A673 (cell line): ENCODE measurements at regions not wholly inside any gene's neighbourhood (a gene's known extent, or its start where the extent isn't known, plus 50 kb on each side); places are given as distances from the start of the nearest gene placed in this dataset.

Experiments used
- BruUV-seq: library from RNA; stranded (reverse); fragments of 400-500 nt; replicated peaks from 2 replicates; lab custom pipeline; 2021; lab: Mats Ljungman, UMichigan
- CTCF ChIA-PET: fragments of 300-600 bp; sonication (Branson Sonifier 250); formaldehyde crosslinking; loops from one replicate; lab custom pipeline; 2022; ENCODE audit warnings: antibody characterized with exemption; lab: Charles Lee
- POLR2A ChIA-PET: fragments of 300-600 bp; sonication (Branson Sonifier 250); formaldehyde crosslinking; loops from one replicate; lab custom pipeline; 2022; ENCODE audit warnings: antibody characterized with exemption; ENCODE audit not compliant: low non-redundant PET; lab: Charles Lee
- DNase-seq: peaks from one replicate; pipeline ENCODE4 v3.0.0-alpha.2; 2015; ENCODE audit warnings: low spot score
- H3K27ac ChIP-seq: fragments of 200-600 bp; sonication (generic); 2 replicates; pipeline ENCODE4 v1.5.1; 2016; ENCODE audit warnings: mixed run types, low read depth, mild to moderate bottlenecking, mixed read lengths, antibody characterized with exemption, low read length; ENCODE audit not compliant: poor library complexity, severe bottlenecking
- H3K27me3 ChIP-seq: fragments of 200-600 bp; sonication (generic); replicated peaks from 2 replicates; pipeline ENCODE4 v1.6.1; 2017; ENCODE audit warnings: mixed run types, low read depth, mild to moderate bottlenecking, mixed read lengths, antibody characterized with exemption, low read length; ENCODE audit not compliant: insufficient read depth, poor library complexity
- H3K36me3 ChIP-seq: fragments of 200-600 bp; sonication (generic); 2 replicates; pipeline ENCODE4 v1.6.1; 2016; ENCODE audit warnings: mixed run types, mild to moderate bottlenecking, mixed read lengths, antibody characterized with exemption, low read length; ENCODE audit not compliant: insufficient read depth, poor library complexity, severe bottlenecking
- H3K4me1 ChIP-seq: fragments of 200-600 bp; sonication (generic); 2 replicates; pipeline ENCODE4 v1.6.1; 2017; ENCODE audit warnings: mixed run types, mild to moderate bottlenecking, mixed read lengths, antibody characterized with exemption, low read length; ENCODE audit not compliant: insufficient read depth, poor library complexity, severe bottlenecking
- H3K4me3 ChIP-seq: fragments of 200-600 bp; sonication (generic); 2 replicates; pipeline ENCODE4 v1.5.1; 2016; ENCODE audit warnings: low read depth, mixed run types, mild to moderate bottlenecking, mixed read lengths, low read length; ENCODE audit not compliant: poor library complexity, severe bottlenecking
- H3K9me3 ChIP-seq: fragments of 200-600 bp; sonication (generic); 2 replicates; pipeline ENCODE4 v1.6.1; 2016; ENCODE audit warnings: mixed run types, low read depth, mild to moderate bottlenecking, mixed read lengths, antibody characterized with exemption, low read length; ENCODE audit not compliant: poor library complexity, severe bottlenecking
- CTCF ChIP-seq: fragments of 300-800, 200-600 bp; sonication (generic); conservative IDR thresholded peaks from 2 replicates; pipeline ENCODE4 v1.5.1; 2017; ENCODE audit warnings: low read depth, mild to moderate bottlenecking, antibody characterized with exemption, low read length, moderate library complexity, mixed read lengths
- EZH2 ChIP-seq: fragments of 200-600 bp; sonication (generic); IDR thresholded peaks from 2 replicates; pipeline ENCODE4 v1.6.1; 2017; ENCODE audit warnings: borderline replicate concordance, low read depth, mild to moderate bottlenecking, mixed read lengths, antibody characterized with exemption, low read length; ENCODE audit not compliant: poor library complexity, severe bottlenecking
- intact Hi-C: fragments of 100-400 bp; cut with micrococcal nuclease; formaldehyde crosslinking; loops from one replicate; pipeline ENCODE4 v1.10.0; 2022; ENCODE audit not compliant: unreplicated experiment

DNA sequence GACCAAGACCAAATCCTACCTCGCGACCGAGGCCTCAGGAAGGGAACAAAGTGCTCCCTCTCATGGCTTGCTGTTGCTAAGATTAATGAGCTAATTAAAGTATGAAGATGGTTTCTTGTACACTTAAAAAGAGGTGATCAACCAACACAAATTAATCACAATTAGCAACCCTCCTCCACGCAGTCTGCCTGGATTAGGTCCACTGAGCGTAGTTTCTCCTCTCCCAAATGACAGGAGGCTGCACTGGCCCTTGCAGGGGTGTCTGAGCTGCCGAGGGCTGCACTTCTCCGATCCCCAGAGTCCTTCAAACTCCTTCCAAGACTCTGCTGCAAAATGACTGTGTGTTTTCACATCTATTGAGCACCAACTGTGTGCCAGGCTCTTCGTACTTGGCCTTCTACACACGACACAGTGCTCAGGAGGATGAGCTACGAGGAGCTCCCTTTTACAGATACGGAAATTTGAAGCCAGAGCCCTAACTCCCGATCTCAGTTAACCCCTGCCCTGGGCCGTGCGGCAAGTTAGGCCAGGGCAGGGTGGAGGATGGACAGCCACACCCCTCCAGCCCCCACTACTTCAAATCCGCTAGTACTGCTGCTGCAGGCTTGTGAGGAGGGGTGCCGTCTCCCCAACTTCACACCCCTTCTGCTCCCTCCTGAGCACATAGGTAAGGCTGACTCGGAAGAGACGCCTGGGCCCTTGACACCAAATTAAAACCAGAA lies 101.0 kb upstream of the LINGO1 start:
- no TSS peak for BruUV-seq

GRCh38 chr15:77732514-77733335 lies 100.0 kb upstream of the LINGO1 start:
- CTCF ChIA-PET = interaction anchor here (1.4 kb wide), 1 partner anchor 100 kb away, joined by 4 read pairs; the partner anchor contains the start of gene LINGO1
- intact Hi-C loops = no loop called here
- POLR2A ChIA-PET = no interaction called here
- Histone ChIP-seq H3K4me1 (peaks cover 43% of the 10 kb centered on the region), H3K9me3 (no peaks in the 10 kb centered on the region), H3K36me3 (no peaks in the 10 kb centered on the region), H3K27me3 (no peaks in the 10 kb centered on the region), H3K4me3 (no peak overlapping the region), H3K27ac (peak overlapping the region; percentile 99)
- DNase-seq = no peak
- no TSS peak for BruUV-seq
- TF ChIP-seq EZH2 = no peak
- TF ChIP-seq CTCF = no peak

More for the DNA sequence above, 101.0 kb upstream of the LINGO1 start:
- peak overlapping the region; percentile 99 for H3K27ac ChIP-seq
- DNase-seq = no peak
- ChIA-PET POLR2A (no interaction called here), CTCF (interaction anchor here (0.6 to 1.4 kb wide), 2 partner anchors 95 to 101 kb away, joined by 3 to 4 read pairs; partner anchors contain the start of gene LINGO1)
- TF ChIP-seq EZH2 = no peak
- TF ChIP-seq CTCF = no peak
- H3K36me3 ChIP-seq = no peaks in the 10 kb centered on the region
- no peaks in the 10 kb centered on the region for H3K9me3 ChIP-seq
- intact Hi-C loops = no loop called here
- peaks cover 51% of the 10 kb centered on the region for H3K4me1 ChIP-seq
- H3K27me3 ChIP-seq = no peaks in the 10 kb centered on the region
- no peak overlapping the region for H3K4me3 ChIP-seq

GRCh38 chr15:77731945-77732344 lies 99.2 kb upstream of the LINGO1 start:
- H3K36me3 ChIP-seq = no peaks in the 10 kb centered on the region
- DNase-seq = no peak
- ChIA-PET POLR2A (no interaction called here), CTCF (no interaction called here)
- no peaks in the 10 kb centered on the region for H3K9me3 ChIP-seq
- TF ChIP-seq CTCF = no peak
- no peak for TF ChIP-seq EZH2
- H3K27me3 ChIP-seq = no peaks in the 10 kb centered on the region
- intact Hi-C loops = no loop called here
- BruUV-seq = no TSS peak
- H3K27ac ChIP-seq = peak overlapping the region; percentile 55
- H3K4me1 ChIP-seq = peaks cover 35% of the 10 kb centered on the region
- H3K4me3 ChIP-seq = no peak overlapping the region
